NT2/D1 (cell line): ENCODE measurements at regions not wholly inside any gene's neighbourhood (a gene's known extent, or its start where the extent isn't known, plus 50 kb on each side); places are given as distances from the start of the nearest gene placed in this dataset.

Experiments used
- SUZ12 ChIP-seq: IDR thresholded peaks from 2 replicates; pipeline ENCODE4 v1.6.1; 2011; ENCODE audit not compliant: insufficient read length, insufficient read depth; ENCODE audit errors: extremely low read depth
- YY1 ChIP-seq: IDR thresholded peaks from 2 replicates; pipeline ENCODE4 v1.6.1; 2011; ENCODE audit not compliant: insufficient read length, insufficient read depth
- ZNF274 ChIP-seq: IDR thresholded peaks from 2 replicates; pipeline ENCODE4 v1.6.1; 2011; ENCODE audit warnings: mild to moderate bottlenecking, low read depth, low read length

DNA sequence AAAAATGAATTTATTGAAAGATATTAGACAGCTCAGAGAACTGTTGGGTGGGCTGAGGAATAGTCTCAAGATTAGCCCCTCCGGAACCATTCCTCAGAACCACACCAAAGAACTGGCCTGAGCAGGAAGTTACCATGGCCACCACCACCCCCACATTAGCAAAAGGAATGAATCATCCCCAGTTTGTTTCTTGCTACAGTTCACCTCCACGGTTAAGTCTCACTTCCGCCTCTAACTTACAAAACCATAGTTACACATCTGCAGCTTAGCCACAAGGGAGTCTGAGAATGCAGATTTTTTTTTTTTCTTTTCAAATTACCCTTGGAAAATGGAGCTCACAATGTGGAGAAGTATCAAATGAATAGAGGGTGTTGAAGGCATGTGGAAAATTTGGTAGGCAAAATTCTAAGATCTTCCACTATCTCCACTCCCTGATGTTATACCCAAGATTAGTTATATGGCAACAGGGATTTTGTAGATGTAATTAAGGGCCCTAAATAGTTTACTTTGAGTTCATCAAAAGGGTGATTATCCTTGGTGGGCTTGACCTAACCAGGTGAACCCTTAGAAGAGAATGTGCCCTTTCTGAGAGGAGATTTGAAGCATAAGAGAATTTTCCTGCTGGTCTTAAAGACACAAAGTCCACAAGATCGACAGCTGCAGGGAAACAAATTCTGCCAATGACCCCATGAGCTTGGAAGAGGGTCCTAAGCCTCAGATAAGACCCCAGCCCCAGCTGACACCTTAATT is 129.8 kb upstream of the KRR1 start:
- no peak for TF ChIP-seq ZNF274
- TF ChIP-seq YY1 = no peak
- TF ChIP-seq SUZ12 = no peak
